Fibroblast of lung (primary cell): ENCODE measurements at regions not wholly inside any gene's neighbourhood (a gene's known extent, or its start where the extent isn't known, plus 50 kb on each side); places are given as distances from the start of the nearest gene placed in this dataset.

ENCODE experiments used
- EZH2 ChIP-seq: IDR thresholded peaks from 2 replicates; pipeline ENCODE4 v1.5.1; 2012; ENCODE audit warnings: low read length, control low read depth, mild to moderate bottlenecking; ENCODE audit errors: missing control alignments
- TF ChIP-seq, protein P1 (sequence below), 2 donors: IDR thresholded peaks in 1 of 2; conservative IDR thresholded peaks in 1 of 2; 1 replicate in 1 of 2; 2 replicates in 1 of 2; pipeline ENCODE4 v1.5.1; 2011 to 2012; ENCODE audit warnings: low read length in 2 of 2, control low read depth in 1 of 2, inconsistent platforms in 1 of 2, low read depth in 1 of 2, mild to moderate bottlenecking in 1 of 2

DNA sequence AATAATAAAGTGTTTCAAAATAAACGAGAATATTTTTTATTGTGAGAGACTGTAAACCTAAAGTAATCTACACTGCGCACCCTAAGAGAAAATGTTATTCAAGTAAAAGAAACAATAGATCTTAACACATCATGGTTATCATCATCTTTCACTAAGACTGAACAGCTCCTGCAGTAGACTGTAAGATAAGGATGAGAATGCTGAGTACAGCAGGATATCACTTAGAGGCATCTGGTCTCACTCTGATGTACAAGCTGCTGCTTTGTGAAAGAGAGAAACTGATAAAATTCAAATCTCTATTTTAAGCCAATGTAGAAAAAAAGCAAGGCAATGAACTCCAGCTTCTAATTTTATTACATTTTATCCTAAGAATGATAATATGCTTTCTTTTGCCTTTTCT lies 261.7 kb upstream of the HTR2A start:
- no peak for TF ChIP-seq EZH2
- TF ChIP-seq, protein P1, sequence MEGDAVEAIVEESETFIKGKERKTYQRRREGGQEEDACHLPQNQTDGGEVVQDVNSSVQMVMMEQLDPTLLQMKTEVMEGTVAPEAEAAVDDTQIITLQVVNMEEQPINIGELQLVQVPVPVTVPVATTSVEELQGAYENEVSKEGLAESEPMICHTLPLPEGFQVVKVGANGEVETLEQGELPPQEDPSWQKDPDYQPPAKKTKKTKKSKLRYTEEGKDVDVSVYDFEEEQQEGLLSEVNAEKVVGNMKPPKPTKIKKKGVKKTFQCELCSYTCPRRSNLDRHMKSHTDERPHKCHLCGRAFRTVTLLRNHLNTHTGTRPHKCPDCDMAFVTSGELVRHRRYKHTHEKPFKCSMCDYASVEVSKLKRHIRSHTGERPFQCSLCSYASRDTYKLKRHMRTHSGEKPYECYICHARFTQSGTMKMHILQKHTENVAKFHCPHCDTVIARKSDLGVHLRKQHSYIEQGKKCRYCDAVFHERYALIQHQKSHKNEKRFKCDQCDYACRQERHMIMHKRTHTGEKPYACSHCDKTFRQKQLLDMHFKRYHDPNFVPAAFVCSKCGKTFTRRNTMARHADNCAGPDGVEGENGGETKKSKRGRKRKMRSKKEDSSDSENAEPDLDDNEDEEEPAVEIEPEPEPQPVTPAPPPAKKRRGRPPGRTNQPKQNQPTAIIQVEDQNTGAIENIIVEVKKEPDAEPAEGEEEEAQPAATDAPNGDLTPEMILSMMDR (conservative IDR thresholded peaks at IDR 0.05 in 1 of 2, IDR thresholded peaks at IDR 0.05 in 1 of 2; ENCODE audit: low read depth in 1 of 2, low read length in 2 of 2), result no peak
